T-helper 1 cell treated with Interleukin-12 subunit alpha and Interleukin-12 subunit beta and Interleukin-4 antibody, amounts not matched to agents 30 ng/mL and 1 ng/mL, for 36 hours (primary cell): ENCODE measurements at regions not wholly inside any gene's neighbourhood (a gene's known extent, or its start where the extent isn't known, plus 50 kb on each side); places are given as distances from the start of the nearest gene placed in this dataset.

ENCODE experiments used
- intact Hi-C: fragments of 100-400 bp; cut with micrococcal nuclease; formaldehyde crosslinking; loops from one replicate; pipeline ENCODE4 v1.15.1; 2024

DNA sequence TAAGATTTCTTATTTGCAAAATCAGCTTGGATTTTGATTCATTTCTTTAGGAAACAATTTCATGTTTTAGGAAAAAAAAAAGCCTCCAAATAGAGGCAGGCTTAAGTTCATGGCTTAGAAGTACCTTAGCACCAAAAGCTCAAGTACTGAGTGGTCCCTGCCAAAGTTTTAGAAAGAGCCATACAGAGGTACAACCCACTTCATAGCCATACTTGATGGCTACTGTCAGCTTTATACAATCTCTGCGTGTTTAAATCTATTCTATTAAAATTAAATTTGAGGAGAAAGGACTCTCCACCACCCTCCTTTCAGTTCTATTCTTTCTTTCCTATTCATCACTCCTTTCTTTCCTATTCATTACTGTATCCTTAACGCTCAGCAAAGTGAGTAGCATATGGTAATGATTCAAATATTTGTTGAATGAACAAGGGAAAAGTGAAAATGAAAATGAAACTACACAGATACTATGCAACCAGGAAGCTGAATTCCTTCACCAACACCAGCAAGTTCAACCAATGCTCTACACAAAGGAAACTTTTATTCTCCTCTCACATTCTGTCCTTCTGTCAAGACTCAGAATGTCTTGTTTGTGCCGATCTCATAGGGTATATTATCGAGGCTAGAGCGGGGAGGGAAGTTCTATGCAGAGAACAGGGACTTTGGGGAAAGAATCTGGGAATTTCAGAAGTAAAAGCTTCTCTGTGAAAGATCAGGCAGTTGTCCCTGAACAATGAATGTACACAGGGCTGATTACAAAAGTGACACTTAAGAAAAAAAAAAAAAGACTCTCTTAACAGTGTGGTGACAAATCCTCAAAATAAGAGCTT, 138.6 kb upstream of the SPEF2 start:
- intact Hi-C loops: loop anchor here (1.0 to 10.0 kb wide), 7 partner anchors 138 to 1398 kb away; partner anchors contain the start of genes DNAJC21, NADK2, NIPBL and SKP2

DNA sequence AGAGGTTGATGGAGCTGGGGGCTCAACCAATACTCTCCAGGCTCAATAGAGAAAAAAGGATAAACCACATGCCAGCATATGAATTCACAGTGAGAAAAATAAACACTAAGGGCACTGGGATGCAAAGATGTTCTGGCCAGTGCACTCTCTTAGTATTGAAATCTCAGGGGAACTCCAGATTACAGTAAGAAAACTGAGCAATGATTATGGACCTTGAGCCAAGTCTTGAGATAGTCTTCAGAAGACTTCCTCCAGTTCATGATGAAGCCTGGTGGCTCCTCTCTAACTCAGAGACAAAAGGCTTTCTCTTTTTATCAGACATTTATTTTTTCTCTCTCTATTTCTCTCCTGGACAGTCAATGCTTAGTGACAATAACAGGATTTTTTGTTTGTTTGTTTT, 139.8 kb upstream of the SPEF2 start:
- intact Hi-C loops: loop anchor here (2.0 to 10.0 kb wide), 3 partner anchors 297 to 1399 kb away; partner anchors contain the start of gene NIPBL

DNA sequence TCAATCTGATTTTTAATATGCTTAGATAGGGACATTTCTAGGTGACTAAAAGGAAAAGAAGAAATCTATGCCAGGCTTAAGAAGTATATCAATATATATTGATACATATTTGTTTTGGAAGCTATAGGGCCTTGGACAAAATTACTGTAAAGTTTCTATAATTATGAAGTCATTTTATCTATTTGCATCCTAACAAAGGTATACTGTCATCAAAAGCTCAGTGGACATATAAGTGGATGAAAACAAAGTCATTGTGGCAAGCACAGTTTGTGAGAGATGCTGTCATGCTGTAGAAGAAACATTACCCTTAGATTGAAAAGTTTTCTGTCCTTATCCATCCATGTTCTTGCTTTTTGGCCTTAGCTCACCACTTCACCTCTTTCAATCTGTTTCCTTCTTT, 140.3 kb upstream of the SPEF2 start:
- intact Hi-C loops: loop anchor here (5.0 to 10.0 kb wide), 2 partner anchors 297 to 1400 kb away; partner anchors contain the start of gene NIPBL

DNA sequence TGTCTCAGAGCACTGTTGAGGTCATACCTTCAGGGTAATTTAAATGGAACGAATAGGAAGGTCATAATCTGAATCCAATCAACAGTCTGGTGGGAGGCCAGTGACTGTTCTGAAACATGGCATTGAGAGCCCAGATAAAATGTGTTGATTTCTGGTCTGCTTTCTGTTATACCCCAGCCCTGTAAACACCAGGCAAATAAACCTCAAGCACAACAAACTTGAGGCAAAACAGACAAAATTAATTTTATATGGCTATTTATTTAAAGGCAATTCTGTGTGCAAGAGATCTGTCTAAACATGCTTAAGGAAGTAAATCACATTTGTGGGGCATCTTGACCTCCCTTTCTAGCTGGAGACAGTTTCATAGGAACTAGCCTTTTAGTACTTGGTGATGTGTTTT, 140.9 kb upstream of the SPEF2 start:
- intact Hi-C loops: loop anchor here (5.0 to 10.0 kb wide), 2 partner anchors 298 to 1401 kb away; partner anchors contain the start of gene NIPBL

DNA sequence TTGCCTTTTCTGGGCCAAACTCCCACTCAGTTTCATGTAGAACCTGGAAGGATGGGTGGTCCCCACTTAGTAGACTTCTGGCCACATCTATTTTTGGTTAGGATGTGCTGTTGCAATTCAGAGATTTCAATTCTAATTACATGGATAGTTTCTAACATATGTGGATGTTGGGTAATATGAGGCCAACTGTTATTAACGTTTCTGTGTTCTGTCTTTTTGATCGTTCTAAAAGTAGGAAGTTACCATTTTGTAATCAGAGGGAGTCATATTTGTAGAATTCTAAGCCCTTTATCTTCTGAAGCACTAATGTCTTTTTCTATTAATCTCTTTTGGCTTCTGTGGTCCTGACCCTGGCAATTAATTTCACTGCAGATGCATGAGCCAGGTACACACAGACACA, 141.6 kb upstream of the SPEF2 start:
- intact Hi-C loops: loop anchor here (5.0 to 10.0 kb wide), 2 partner anchors 299 to 1401 kb away; partner anchors contain the start of gene NIPBL

DNA sequence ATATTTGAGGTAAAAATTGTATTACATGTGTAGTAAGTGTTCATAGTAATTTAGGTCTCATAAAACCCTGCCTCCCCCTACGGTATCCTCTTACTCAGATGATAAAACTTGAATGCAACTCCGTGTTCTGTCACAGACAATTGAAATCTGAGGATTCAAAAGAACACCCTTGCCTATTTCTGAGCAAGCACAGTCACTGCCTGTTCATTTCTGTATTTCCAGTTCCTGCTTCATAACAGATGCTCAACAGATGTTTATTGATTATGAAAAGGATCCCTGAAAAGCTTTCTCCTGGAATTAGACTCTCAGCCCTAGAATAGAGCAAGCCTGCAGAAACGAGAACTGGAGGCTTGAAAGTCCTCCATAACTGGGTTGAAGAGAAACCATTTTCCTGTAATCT, 144.1 kb upstream of the SPEF2 start:
- intact Hi-C loops: loop anchor here (10.0 kb wide), 1 partner anchor 301 kb away; no protein-coding TSS in a partner anchor

DNA sequence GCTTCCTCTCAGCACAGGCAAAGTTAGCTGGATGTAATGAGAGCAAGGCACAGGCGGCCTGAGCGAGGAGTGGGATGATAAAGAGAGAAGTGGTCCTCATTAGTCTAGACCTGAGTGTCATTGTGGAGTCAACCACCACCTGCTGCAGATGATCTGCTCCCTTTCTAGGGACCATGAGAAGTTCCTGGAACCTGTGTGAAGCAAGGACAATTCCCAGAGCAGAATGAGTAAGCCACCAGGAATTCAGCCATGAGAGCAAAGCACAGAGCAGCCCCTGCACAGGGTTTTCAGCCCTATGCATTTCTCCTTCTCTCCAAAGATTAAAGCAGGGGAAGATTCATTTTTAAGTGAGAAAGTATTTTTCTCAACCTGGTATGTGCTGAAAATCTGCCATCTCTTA, 146.8 kb upstream of the SPEF2 start:
- intact Hi-C loops: loop anchor here (10.0 kb wide), 1 partner anchor 304 kb away; no protein-coding TSS in a partner anchor

DNA sequence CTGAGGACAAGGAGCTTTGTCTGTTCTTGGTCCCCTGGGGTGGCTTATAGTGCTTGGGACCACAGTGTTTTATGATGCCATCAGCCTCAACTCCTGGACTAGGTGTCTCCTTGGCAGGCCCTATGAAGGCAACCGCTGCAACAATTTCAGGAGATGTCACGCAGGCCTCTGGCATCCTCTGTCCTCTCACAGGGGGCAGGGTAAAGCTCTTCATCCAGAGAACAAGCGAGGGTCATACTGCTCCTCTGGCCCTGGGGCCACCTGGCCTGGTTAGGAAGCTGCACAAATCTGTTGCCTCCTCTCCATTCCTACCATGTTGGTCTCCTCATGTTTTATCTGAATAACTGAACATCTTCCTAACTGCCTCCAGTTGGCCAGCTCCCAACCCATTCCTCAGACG, 148.9 kb upstream of the SPEF2 start:
- intact Hi-C loops: no loop called here

DNA sequence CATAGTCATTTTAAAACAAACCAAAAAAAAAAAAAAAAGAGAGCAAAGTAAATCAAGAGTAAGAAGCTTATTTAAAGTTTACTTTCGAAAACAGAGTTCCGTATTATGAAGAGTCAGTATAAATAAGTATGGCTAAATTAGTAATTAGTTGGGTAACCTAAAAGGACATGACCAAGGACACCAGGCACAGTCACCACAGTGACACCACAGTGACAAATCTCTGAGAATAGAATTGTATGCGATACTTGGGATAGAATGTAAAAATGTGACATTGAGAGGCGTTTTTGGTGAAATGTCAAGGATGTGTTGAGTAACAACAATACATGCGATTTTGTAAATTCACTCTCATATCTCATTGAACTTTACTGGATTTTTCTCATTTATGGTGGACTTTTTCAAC, 150.9 kb upstream of the SPEF2 start:
- intact Hi-C loops: no loop called here

DNA sequence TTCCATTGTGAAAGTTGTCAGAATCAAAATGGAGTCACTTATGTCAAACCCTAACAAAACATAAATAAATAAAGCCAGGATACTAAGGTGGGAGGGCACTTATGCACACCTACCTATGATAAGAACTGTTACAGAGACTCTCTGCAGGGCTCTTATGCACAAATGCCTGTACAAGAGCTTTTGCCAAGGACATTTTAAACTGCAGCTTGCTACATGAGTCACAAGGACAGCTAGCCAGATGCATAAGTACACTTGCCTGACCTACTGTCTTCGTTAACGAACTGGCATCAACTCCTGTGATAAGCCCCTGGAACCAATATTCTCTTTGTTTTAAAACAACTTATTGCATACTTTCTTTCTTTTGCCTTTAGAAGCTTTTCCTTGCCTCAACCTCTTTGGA, 152.9 kb upstream of the SPEF2 start:
- intact Hi-C loops: no loop called here

DNA sequence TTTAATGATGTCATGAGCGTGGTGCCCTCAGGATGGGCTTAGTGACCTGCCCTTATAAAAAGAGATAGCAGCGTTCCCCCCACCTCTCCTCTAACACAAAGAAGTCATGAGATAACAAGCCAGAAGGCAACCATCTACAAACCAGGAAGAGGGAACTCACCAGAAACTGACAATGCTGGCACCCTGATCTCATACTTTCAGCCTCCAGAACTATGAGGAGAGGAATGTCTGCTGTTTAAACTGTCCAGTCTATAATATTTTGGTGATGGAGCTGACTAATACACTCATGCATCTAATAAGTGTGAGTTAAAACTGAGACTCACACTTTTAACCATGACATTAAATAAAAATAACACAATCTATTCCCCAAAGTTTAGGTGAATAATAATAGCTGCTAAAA, 156.1 kb upstream of the SPEF2 start:
- intact Hi-C loops: no loop called here

DNA sequence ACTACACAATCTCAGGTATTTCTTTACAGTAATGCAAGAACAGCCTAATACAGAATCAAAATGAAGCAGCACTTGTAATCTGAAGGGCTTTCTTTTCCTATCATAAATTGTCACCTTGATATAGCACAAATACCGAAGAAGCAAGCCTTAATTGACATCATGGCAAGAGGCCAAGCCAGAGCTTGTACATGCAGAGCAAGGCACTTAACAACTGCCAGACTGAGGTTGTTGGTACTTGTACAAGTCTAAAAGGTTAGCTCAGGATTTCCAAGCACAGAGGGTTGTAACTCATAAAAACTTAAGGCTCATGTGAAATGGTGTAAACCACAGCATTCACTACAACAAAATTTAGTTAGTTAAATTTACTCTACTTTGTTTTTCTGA, 158.8 kb upstream of the SPEF2 start:
- intact Hi-C loops: no loop called here

DNA sequence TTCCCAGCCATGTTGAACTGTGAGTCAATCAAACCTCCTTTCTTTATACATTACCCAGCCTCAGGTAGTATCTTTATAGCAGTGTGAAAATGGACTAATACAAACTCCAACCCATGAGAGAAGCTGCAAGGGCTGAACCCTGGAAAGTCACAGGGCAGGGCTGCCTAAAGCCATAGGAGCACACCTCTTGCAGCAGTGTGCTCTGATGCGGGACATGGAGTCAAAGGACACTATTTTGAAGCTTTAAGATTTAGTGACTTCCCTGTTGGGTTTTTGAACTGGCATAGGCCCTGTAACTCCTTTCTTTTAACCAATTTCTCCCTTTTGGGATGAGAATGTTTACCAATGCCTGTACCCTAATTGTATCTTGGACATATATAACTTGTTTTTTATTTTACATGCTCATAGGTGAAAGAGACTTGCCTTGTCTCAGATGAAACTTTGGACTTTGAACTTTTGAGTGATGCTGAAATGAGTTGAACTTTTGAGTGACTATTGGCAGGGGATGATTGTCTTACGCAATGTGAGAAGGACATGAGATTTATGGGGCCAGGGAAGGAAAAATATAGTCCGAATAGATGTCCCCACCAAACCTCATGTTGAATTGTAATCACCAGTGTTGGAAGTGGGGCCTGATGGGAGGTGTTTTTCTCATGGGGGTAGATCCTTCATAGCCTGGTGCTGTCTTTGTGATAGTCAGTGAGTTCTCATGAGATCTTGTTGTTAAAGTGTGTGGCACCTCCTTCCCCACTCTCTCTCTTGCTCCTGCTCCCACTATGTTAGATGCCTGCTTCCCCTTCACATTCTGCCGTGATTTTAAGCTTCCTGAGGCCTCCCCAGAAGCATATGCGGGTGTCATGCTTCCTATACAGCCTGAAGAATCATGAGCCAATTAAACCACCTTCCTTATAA, 159.5 kb upstream of the SPEF2 start:
- intact Hi-C loops: no loop called here

DNA sequence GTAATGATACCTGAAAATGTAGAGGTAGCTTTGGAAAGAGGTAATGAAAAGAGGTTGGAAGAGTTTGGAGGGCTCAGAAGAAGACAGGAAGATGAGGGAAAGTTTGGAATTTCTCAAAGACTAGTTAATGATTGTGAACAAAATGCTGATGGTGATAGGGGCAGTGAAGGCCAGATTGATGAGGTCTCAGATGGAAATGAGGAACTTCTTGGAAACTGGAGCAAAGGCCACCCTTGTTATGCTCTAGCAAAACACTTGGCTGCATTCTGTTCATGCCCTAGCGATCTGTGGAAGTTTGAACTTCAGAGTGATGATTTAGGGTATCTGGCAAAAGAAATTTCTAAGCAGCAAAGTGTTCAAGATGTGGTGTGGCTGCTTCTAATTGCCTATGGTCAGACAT, 161.2 kb upstream of the SPEF2 start:
- intact Hi-C loops: no loop called here

DNA sequence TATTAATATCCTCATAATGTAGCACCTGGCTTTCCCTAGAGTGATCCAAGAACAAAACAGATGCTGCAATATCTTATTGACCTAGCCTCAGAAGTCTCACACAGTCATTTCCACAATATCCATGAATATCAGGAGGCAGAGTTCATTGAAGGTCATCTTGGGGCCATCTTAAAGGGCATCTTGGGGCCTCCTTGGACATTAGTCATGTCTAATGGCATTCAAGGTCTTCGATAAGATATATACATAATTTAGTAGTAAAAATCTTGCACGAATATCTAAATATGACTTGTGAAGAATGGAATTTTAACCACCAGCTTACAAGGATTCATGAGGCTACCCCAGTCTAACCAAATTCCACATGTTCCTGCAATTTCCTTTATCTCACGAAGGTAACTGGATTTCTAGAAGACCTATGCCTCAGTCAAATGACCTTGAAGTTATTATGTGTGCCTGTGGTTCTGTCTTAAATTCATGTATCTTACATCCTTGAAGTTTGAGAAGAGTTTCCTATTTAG, 163.6 kb upstream of the SPEF2 start:
- intact Hi-C loops: no loop called here

DNA sequence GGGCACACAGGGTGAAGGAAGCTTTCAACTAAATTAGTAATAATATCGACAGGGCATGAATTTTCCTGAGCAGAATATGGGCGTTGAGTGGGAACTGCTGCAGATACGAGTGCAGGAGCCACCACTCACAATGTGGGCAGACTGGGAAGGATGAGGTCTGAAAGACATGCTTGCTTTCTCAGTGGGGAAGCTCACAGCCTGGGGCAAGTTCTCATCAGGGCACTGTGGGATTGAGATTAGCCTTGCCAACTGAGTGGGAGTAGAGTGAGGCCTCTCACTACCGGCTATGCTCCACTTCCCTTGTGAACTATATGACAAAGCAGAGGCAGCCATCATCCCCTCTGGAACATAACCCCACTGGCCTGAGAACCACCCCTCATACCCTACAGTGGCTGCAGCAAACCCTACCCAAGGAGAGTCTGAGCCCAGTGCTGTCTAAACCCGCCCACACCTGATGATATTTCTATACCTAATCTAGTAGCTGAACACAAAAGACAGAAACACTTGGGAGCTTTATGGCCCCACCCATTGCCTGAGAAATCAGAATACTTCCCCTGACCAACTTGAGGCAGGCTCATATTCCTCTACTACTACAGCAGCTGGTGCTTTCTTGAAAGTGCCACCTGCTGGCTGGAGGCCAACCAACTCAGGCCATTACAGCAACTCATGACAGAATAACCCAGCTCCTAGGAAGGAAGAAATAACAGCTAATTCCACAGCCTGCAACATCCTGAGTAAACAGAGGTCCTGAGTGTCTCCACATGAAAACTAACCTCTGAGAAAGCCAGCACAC, 173.7 kb upstream of the SPEF2 start:
- intact Hi-C loops: no loop called here

DNA sequence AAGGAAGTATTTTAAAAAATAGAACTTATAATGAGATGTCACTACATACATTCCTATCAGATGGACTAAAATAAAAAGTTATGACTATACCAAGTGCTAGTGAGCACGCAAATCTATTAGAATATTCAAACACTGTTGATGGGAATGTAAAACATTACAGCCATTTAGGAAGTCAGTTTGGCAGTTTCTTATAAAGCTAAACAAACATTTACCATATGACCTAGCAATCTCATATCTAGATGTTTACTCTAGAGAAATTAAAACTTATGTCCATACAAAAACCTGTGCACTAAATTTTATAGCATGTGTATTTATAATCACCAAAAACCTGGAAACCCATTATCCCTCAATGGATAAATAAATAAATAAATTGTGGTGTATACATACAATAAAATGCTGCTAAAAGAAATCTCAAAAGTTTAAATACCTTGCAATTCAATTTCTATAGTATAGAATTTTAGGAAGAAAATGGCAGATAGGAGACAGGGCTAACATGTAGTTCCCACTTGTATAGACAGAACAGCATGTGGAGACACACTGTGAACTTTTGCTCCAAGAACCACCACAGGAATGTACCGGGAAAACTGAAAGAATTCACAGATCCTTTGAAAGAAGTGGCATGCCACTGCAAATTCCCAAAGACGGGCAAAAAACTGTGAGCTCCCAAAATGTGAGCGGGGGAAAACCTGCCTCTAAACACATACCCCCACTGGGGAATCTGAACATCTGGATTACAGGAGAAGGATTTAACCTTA, 174.6 kb upstream of the SPEF2 start:
- intact Hi-C loops: no loop called here

DNA sequence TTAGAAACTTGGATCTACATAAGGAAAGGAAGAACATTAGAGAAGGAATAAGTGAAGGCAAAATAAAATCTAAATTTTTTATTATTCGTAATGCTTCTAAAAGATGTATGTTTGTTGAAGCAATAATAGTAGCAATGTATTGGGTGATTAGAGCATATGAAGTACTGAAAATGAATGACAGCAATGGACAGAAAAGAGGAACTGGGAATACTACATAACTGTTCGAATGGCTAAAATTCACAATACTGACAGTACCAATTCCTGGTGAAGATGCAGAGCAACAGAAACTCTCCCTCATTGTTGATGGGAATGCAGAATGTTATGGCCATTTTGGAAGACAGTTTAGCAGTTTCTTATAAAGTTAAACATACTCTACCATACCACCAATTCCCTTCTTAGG, 177.3 kb upstream of the SPEF2 start:
- intact Hi-C loops: no loop called here

DNA sequence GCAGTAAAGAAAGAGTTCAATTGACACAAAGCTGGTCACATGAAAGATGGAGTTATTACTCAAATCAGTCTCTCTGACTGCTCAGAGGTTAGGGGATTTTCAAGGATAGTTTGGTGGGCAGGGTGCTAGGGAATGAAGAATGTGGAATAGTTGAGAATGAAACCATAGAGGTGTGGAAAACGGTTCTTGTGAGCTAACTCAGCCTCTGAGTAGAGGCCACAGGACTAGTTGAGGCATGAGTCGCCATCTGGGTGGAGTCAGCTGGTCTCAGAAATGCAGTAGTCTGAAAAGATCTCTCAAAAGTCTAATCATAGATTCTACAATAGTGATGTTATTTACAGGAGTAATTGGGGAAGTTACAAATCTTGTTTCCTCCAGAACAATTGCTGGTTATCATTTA, 178.9 kb upstream of the SPEF2 start:
- intact Hi-C loops: loop anchor here (5.0 kb wide), 1 partner anchor 489 kb away; no protein-coding TSS in a partner anchor

DNA sequence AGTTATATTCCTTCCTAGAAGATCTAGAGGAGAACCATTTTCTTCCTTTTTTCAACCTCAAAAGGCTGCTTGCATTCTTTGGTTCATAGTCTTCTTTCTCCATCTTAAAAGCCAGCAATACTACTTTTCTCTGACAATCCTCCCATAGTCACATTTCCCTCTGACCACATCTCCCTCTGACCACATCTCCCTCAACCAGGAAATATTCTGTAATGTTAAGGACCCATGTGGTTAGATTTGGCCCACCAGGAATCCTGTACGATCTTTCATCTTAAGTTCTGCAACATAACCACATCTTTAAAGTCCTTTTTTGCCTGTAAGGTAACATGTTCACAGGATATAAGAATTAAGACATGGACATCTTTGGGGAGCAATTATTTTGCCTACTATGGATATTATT, 179.4 kb upstream of the SPEF2 start:
- intact Hi-C loops: loop anchor here (5.0 kb wide), 1 partner anchor 489 kb away; no protein-coding TSS in a partner anchor
